ENCODE measurements at regions not wholly inside any gene's neighbourhood (a gene's known extent, or its start where the extent isn't known, plus 50 kb on each side); places are given as distances from the start of the nearest gene placed in this dataset.

DNA sequence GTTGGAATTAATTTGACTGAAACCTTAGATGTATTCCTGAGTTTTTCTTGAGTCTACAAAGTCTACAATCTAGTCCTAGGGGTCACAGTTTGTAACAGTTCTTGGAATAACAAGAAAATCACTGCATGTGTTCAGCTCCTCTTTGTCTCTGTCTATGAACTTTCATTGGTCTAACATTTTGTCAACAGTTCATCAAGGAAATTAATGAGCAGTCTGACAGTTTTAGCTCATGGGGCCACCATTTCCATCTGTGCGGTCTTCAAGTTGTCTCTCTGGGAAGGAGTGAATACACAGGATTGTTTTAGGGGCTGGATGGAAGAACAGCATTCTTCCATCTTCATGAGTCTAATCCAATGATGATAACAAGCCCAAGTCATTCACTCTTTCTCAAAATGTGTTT lies 276.4 kb downstream of the TMEM167A start:
- no peak for DNase-seq

DNA sequence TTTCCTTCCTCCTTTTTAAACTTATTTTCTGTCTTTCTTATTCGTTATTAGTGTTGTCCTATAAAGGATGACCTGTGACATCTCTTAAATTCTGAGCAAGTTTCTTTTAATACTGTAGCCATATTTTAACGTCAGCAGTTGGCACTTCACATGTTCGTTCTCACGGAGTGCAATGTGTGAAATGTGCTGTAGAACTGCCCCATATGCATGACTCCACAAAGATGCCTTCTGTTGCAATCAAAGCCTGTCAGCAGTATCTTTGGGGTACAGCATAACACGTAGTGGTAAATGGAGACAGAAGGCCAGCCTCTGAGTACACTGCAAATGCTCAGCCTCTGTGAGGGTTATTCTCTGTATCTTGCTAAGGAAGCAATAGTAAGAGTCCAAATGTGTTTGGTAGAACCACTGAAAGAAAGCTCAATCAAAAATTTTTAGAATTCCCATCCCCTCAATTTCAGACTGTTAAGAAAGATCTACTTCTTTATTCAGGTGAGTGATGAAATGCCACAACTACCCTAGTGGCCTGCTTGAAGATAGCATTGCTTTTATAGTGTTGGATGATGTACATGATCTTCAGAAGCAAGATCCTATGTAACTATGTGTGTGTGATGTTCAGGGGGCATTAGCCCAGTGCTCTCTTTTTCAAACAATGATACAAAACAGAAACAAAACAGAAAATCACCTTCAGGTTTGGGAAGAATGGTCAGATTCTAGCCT lies 277.7 kb downstream of the TMEM167A start:
- DNase-seq, result no peak

GRCh38 chr5:82798676-82799075 lies 278.5 kb downstream of the TMEM167A start:
- no peak for DNase-seq

DNA sequence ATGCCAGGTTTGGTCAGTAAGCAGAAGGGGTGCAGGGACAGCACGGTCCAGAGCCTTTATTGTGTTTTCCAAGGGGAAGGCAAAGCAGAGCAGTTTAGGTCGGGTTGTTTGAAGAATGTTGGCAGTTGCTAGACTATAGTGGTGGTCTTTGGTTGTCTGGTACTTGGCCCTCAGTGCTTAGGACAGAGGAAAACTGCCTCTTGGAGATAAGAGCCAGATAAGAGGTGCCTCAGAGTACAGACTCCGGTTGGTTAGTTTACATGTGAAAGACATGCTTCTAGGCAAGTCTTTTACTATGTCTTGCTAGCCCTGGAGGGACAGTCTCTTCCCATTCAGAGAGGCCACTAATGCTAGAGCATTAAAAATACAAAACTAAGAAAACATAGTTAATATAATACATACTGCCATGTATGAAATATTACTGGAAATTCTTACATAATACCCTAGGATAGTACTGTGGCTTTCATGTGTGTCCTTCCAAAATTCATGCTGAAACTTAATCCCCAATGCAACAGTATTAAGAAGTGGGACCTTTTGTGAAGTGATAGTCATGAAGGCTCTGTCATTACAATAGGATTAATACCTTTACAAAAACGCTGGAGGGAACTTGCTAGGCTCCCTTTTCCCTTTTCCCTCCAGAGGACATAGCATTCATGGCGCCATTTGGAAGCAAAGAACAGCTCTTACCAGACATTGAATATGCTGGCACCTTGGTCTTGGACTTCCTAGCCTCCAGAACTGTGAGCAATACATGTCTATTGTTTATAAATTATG lies 280.4 kb downstream of the TMEM167A start:
- no peak for DNase-seq

- no peak for DNase-seq
Observed at GRCh38 chr5:82794876-82795275, 282.3 kb downstream of the TMEM167A start.

DNA sequence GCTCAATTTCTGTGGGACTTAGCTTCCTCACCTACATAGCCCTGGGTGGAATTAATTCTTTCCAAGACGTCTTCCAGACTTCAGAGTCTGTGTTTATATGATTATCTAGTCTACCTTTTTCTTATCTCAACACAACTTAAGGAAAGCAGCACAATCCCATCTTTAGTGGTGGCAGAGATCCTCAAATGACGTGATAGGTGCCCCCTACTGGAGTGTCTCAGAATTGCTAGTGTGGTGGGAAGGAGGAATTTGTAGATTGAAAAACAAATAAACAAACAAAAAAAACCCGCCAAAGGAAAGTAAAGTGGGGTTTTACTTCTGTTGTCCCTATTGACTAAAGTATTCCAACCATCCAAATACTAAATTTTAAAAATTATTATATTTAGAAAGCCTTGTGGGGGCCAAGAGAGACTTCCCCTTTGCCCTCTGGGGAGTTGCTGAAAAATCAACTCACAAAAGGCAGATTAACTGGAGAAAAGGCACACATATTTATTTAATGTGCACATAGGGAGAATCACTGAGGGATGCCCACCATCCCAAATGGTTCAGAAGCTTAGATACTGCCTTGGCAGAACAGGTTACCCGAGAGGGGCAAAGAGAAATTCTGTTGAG lies 283.3 kb downstream of the TMEM167A start:
- DNase-seq, result no peak

GRCh38 chr5:82792096-82792495 lies 285.1 kb downstream of the TMEM167A start:
- DNase-seq, result no peak

DNA sequence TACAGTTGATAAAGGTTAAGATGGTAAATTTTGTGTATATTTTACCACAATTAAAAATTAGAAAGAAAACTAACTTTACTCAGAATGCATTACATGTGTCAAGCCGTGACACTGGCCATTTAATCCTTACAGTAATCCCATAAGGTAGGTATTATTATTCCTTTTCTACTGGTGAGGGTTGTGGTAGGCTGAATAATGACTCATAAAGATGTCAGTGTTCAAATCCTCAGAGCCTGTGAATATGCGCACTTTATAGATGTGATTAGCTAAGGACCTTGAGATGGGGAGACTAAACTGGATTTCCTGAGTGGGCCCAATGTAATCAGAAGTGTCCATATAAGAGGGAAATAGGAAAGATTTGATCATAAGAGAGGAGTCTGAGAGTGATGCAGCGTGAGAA lies 288.1 kb downstream of the TMEM167A start:
- DNase-seq, result no peak

DNA sequence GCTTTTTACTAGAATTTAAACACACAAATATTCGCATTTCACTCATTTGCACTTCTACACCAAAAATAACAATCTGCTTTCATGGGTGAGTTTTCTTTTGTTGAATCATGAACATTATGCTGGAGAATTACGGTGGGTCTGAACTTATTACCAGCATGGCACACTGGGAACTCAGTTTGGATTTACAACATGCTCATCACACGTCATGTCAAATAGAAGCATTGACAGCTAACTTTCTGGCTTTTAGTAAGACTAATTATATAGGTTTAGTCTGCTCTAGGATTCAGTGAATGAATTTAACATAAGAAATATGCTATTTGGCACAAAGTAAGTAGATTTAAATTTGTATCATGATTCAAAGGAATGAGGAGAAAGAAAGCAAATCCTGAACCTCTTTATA lies 290.4 kb downstream of the TMEM167A start:
- no peak for DNase-seq

DNA sequence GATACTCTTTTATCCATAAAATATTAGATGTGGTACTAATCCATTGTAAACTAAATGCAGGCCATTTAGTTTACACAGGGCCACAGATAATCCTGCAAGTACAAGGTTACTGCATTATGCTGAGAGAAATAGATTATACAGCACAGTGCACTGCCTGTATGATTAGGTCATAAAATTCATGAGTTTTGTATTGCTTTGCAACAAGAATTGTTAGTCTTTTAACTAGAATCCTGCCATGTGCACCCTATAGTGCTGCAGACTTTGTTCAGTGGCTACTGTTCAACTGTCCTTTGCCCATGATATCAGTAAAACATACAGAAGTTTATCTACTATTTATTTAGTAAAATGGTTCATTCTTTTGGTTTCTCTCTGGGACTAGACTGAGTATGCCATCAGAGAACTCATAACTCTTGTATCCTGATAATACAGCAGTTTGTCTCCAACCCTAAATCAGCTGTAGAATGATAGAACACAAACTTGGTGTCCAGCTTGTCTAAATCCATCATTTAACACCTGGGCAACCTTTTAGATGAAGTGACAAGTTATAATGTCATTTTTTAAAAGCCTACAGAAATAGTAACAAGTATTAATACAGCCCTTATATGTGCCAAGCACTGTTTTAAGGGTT lies 291.2 kb downstream of the TMEM167A start:
- DNase-seq, result no peak

DNA sequence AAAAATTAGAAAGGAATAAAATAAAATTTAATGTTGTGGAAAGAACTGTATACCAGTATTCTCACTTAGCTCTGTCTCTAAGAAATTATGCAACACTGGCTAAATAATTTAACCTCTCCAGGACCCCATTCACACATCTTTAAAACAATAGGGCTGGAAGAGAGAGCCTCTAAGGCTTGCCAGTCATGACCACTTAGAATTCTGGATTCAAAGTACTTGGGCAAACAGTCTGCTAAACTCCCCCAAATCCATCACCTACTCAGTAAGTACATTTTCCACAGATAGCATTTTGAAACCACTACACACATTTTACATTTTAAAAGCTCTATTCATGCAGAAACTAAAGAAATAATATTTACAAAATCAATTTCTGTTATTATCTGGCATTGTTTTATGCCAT lies 291.7 kb downstream of the TMEM167A start:
- no peak for DNase-seq

DNA sequence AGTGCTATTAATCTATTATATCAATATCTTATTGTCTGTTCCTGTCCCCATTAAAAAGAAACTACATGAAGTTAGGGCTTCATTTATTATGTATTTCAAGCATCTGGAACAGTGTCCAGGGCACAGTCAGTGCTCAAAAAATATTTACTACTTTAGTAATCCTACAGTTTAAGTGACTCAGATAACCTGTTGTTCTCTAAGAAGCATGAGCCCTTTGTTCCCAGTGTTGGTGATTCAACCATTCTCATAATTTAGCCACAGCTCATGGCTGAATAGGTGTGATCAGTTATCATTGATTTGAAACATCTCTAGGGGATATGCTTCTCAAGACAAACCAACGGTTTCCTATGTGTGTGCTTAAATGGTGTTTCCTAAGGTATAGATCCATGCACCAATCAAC lies 292.7 kb downstream of the TMEM167A start:
- no peak for DNase-seq

DNA sequence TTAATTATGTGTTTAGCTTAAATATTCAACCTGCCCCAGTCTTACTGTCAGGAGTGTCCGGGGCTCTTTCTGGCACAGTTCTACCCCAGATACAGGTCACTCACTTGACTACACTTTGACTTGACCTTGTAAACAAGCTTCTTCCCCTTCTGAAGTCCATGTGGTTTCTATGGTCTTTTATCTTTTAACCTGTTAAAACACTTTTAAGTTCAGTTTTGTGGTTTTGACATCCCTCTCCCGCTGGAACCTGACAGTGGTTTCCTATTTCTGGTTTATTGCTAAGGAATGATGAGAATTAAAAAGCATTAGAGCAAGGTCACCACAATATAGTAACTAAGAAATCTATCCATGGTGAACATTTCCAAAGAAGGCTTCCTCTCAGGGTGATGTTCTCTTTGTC lies 300.1 kb downstream of the TMEM167A start:
- DNase-seq, result no peak

GRCh38 chr5:82772281-82772680 lies 304.9 kb downstream of the TMEM167A start:
- DNase-seq, result no peak

DNA sequence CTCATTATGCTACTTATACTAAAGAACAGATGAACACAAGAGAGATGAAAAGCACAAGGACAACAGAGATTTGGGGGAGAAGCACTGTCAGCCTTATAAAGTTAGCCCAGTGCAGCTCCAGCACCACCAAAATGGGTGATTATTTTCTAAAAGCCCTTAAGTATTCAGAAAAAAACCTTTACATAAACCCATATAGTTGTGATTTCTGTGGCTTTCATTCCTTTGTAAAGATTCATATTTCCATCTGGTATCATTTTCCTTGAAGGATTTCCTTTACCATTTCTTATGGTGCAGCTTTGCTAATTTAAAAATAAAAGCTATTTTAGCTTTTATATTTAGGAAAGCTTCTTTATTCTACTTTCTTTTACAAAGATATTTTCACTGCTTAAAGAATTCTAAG lies 311.0 kb downstream of the TMEM167A start:
- DNase-seq, result no peak

- DNase-seq, result no peak
Observed at GRCh38 chr5:82765765-82766164, 311.4 kb downstream of the TMEM167A start.

- no peak for DNase-seq
Observed at GRCh38 chr5:82760856-82761255, 316.3 kb downstream of the TMEM167A start.

- no peak for DNase-seq
Observed at GRCh38 chr5:82758881-82759280, 318.3 kb downstream of the TMEM167A start.

DNA sequence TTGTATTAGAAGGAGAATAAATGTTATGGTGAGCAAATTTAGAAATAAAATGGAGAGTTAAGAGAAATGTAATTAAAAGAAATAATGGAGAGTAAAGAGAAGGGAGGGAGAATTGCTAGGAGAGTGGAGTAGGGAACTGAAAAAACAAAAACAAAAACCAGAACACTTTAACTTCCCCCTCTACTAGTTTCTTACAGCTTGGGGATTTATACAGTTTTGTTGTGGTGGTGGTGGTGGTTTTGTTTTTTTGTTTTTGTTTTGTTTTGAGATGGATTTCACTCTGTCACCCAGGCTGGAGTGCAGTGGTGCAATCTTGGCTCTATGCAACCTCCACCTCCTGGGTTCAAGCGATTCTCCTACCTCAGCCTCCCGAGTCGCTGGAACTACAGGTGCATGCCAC lies 322.4 kb downstream of the TMEM167A start:
- no peak for DNase-seq

DNA sequence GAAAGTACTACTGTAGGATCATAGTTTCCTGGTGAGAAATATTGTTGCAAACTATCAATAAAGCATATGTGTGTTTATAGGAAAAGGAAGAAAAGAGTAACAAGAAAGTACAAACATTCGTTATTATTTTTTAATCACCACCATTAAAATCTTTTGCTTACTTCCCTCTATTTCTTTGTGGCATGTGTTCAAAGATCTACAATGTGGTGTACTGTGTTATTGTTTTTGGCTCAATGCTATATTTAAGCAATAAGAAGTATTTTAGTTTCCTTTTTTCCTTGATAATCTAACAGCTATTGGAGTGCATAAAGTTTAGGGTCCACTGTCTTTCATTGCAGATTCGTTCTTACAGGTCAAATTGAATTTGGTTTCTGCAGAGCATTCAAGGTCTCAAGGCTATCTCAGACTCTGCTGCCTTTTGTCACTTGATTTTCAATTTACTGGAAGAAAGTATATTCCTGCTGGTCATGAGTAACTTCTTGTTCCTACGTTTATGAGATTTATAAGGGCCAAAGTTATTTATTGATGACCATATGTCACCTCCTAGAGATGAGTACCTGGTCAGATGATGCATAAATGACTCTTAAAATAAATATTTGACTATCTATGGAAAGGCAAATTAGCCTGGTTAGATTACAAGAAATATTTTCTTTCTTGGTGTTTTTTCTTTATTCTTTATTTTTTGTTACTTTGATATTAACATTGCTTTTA lies 323.0 kb downstream of the TMEM167A start:
- no peak for DNase-seq

DNA sequence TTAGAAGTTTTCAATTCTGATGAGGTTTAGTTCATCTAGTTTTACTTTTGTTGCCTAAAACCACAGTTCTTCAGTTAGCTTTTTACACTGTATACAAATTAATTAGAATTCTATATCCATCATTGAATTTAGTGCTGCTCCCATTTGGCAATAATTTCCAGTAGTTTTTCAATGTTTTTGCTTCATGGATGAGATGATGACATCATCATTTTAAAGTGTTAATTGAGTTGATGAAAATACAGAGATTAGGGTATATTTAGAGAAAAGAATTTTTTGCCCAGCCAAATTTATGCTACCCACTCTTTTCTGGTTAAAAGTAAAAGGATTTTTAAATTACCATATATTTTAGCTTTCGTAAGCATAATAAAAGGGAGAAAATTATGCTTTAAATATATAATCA lies 323.8 kb downstream of the TMEM167A start:
- no peak for DNase-seq

GRCh38 chr5:82749461-82749820 lies 327.8 kb downstream of the TMEM167A start:
- peak; percentile 77 for DNase-seq

Measured in NCI-H1105 treated with DMSO at 0.1 percent for 48 hours (cell line).